Neural progenitor cell (in vitro differentiated cells): ENCODE measurements at regions not wholly inside any gene's neighbourhood (a gene's known extent, or its start where the extent isn't known, plus 50 kb on each side); places are given as distances from the start of the nearest gene placed in this dataset.

Experiments
- EZH2phosphoT487 ChIP-seq: fragments of 200-600 bp; sonication (generic); IDR thresholded peaks from 2 replicates; pipeline ENCODE4 v1.6.1; 2017; ENCODE audit warnings: antibody characterized with exemption
- TF ChIP-seq, protein P1 (sequence below): fragments of 200-600 bp; sonication (generic); IDR thresholded peaks from 2 replicates; pipeline ENCODE4 v1.5.1; 2017; ENCODE audit warnings: antibody characterized with exemption, mild to moderate bottlenecking

DNA sequence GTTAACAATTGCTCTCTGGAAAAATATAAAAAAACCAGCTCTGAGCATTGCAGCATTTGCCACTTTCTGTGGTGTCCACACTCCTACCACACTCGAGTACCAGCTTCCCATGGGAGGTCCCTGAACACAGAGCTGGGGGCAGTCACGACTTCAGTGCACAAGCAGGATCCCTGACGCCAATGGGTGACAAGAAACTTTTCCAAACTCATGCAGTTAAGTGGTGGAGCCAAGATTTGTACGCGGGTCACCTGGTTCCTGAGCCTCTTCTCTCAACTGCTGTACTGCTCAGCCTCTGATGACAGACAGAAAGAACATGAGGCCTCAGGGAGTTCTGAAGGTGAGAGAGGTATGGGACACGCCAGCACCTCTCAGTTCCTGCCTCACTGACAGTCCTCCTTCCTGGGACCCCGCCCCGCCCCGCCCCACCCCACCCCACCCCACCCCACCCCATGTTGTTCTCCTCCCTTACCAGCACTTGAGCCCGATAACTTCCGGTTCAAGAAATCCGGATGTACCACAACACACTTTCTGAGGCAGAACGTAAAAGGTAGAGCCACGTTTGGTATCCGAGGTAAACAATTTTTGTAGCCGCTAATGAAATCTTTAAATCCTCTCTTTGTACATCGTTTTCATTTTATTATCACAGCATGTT, 287.6 kb downstream of the MYCN start:
- TF ChIP-seq, protein P1, sequence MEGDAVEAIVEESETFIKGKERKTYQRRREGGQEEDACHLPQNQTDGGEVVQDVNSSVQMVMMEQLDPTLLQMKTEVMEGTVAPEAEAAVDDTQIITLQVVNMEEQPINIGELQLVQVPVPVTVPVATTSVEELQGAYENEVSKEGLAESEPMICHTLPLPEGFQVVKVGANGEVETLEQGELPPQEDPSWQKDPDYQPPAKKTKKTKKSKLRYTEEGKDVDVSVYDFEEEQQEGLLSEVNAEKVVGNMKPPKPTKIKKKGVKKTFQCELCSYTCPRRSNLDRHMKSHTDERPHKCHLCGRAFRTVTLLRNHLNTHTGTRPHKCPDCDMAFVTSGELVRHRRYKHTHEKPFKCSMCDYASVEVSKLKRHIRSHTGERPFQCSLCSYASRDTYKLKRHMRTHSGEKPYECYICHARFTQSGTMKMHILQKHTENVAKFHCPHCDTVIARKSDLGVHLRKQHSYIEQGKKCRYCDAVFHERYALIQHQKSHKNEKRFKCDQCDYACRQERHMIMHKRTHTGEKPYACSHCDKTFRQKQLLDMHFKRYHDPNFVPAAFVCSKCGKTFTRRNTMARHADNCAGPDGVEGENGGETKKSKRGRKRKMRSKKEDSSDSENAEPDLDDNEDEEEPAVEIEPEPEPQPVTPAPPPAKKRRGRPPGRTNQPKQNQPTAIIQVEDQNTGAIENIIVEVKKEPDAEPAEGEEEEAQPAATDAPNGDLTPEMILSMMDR = no peak
- TF ChIP-seq EZH2phosphoT487 = no peak
